ENCODE measurements at regions not wholly inside any gene's neighbourhood (a gene's known extent, or its start where the extent isn't known, plus 50 kb on each side); places are given as distances from the start of the nearest gene placed in this dataset.

GRCh38 chrX:7985568-7985967 is 58.4 kb upstream of the PNPLA4 start:
- no peaks in the 10 kb centered on the region for H3K9me3 ChIP-seq (ENCODE audit: control insufficient read depth, insufficient read depth, low read length)
- TF ChIP-seq CTCF (IDR thresholded peaks at IDR 0.05; ENCODE audit: low read depth, low read length, poor library complexity, severe bottlenecking), result no peak
- no peak for TF ChIP-seq EZH2phosphoT487 (IDR thresholded peaks at IDR 0.05; ENCODE audit: borderline replicate concordance, low read length)
- no peak overlapping the region for H3K4me3 ChIP-seq (ENCODE audit: low read length)
- no peaks in the 10 kb centered on the region for H3K27me3 ChIP-seq (ENCODE audit: control insufficient read depth, low read length)
- no peaks in the 10 kb centered on the region for H3K36me3 ChIP-seq (ENCODE audit: control insufficient read depth, low read length)
- no peak overlapping the region for H3K4me2 ChIP-seq (ENCODE audit: low read length)
- no peaks in the 10 kb centered on the region for H3K79me2 ChIP-seq (ENCODE audit: control insufficient read depth, low read length)
- H4K20me1 ChIP-seq (ENCODE audit: control insufficient read depth, insufficient read depth, low read depth, low read length), result no peaks in the 10 kb centered on the region
- H3K4me1 ChIP-seq (ENCODE audit: control insufficient read depth, low read length), result no peaks in the 10 kb centered on the region
- H3F3A ChIP-seq (ENCODE audit: control insufficient read depth, insufficient read depth), result no peaks in the 10 kb centered on the region
- H3K27ac ChIP-seq (ENCODE audit: low read depth, low read length), result no peak overlapping the region
- no peaks in the 10 kb centered on the region for H3K9me2 ChIP-seq (replicated peaks; ENCODE audit: control insufficient read depth, low read length)

- Histone ChIP-seq H3K4me3 (ENCODE audit: low read length) (no peak overlapping the region), H3K27ac (ENCODE audit: low read depth, low read length) (no peak overlapping the region), H3K79me2 (ENCODE audit: control insufficient read depth, low read length) (no peaks in the 10 kb centered on the region), H3K4me2 (ENCODE audit: low read length) (no peak overlapping the region), H3K27me3 (ENCODE audit: control insufficient read depth, low read length) (no peaks in the 10 kb centered on the region), H4K20me1 (ENCODE audit: control insufficient read depth, insufficient read depth, low read depth, low read length) (no peaks in the 10 kb centered on the region), H3K9me2 (replicated peaks; ENCODE audit: control insufficient read depth, low read length) (no peaks in the 10 kb centered on the region), H3F3A (ENCODE audit: control insufficient read depth, insufficient read depth) (no peaks in the 10 kb centered on the region), H3K36me3 (ENCODE audit: control insufficient read depth, low read length) (no peaks in the 10 kb centered on the region), H3K4me1 (ENCODE audit: control insufficient read depth, low read length) (no peaks in the 10 kb centered on the region), H3K9me3 (ENCODE audit: control insufficient read depth, insufficient read depth, low read length) (no peaks in the 10 kb centered on the region)
- TF ChIP-seq EZH2phosphoT487 (IDR thresholded peaks at IDR 0.05; ENCODE audit: borderline replicate concordance, low read length) (no peak), CTCF (IDR thresholded peaks at IDR 0.05; ENCODE audit: low read depth, low read length, poor library complexity, severe bottlenecking) (no peak)
Measured at GRCh38 chrX:7983581-7983980, 56.4 kb upstream of the PNPLA4 start.
